Globus pallidus (tissue), 1 donor: ENCODE measurements at regions not wholly inside any gene's neighbourhood (a gene's known extent, or its start where the extent isn't known, plus 50 kb on each side); places are given as distances from the start of the nearest gene placed in this dataset.

ENCODE experiments used
- DNase-seq: peaks from one replicate; pipeline ENCODE4 v3.0.0-alpha.2; 2015; ENCODE audit warnings: low spot score

- peak; percentile 71 for DNase-seq
Observed at GRCh38 chr5:66306105-66306843, 162.2 kb downstream of the SREK1 start.

GRCh38 chr5:66306844-66307315, 162.8 kb downstream of the SREK1 start:
- DNase-seq, result no peak

- peak; percentile 69 for DNase-seq
Observed at GRCh38 chr5:66307647-66308241, 163.6 kb downstream of the SREK1 start.

GRCh38 chr5:66312266-66312665, 168.2 kb downstream of the SREK1 start:
- DNase-seq, result no peak

DNA sequence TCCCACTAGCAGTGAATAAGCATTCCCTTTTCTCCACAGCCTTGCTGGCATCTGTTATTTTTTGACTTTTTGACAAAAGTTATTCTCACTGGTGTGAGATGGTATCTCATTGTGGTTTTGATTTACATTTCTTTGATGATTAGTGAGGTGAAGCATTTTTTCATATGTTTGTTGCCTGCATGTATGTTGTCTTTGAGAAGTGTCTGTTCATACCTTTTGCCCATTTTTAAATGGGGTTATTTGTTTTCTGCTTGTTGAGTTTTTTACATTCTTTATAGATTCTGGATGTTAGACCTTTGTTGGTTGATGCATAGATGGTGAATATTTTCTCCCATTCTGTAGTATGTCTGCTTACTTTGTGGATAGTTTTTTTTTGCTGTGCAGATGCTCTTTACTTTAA, 171.7 kb downstream of the SREK1 start:
- no peak for DNase-seq

DNA sequence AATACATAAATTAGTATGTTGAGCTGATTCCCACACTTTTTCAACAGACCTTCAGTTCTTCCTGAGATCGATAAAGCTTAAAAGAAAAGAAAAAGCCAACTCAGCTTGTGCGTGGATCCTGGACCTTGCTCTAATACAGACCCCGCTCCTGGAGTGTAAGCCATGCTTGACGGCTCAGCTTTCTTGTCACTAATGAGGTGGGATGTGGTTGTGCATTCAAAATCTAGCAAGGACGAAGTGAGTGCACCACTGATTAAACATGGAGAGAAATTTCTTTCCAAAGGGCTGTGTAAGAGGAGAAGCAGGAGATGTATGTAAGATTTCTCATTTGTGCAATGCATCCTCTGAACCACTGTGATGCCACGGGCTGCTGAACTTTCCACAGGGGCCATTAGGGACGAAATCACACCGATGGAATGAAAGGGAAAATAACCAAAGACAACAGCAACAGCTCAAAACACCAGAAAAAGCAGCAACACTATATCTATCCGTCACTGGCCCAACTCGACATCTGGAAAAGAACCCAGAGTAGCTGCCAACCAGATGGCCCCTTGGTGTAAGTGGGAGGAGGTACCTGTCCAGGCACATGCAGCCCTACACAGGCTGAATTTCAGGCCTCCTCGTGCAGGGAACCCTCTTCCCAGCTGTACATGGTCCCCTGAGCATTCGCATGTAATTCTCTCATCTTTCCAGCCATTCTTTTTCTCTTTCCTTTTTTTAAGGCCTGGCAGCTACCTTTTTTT, 178.9 kb downstream of the SREK1 start:
- DNase-seq, result no peak

- DNase-seq, result no peak
Observed at GRCh38 chr5:66323529-66323895, 179.4 kb downstream of the SREK1 start.

DNA sequence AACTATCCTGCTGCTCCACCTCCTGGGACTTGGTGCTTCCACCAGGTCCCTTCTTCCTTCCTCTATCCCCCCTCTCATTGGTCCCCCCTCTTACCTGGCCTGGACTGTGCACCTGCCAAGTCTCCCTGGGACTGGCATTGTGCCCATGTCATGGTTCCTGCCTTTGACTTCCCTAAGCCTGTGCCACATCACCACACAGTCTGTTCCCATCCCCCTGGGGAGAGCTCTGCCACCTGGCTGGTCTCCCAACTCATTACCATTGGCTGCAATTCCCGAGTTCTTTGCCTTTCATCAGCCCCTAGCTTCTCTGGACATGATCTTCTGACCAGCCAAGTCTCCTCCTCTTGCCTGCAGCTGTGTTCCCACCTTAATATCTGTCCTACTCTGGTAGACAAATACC, 180.3 kb downstream of the SREK1 start:
- DNase-seq, result no peak

- DNase-seq, result no peak
Observed at GRCh38 chr5:66326276-66326675, 182.2 kb downstream of the SREK1 start.

- no peak for DNase-seq
Observed at GRCh38 chr5:66327008-66327407, 182.9 kb downstream of the SREK1 start.

- no peak for DNase-seq
Observed at GRCh38 chr5:66329078-66329477, 185.0 kb downstream of the SREK1 start.

DNA sequence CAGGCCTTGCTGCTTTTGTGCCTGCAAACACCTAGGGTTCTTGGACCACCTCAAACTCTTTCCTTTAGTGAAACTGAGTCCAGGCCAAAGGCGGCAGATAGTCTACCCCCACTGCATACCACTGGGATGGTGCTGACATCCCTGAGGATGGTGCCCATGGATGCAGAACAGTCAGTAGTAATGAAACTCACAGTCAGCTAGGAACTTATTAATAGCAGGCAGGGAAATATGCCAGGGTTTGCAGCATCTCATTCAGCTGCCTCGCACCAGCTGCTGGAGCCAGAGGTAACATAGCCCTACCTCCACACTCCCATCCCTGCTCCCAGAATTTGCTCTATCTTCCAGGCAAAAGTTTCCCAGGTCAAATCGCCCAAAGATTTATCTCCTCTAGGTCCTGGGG, 189.1 kb downstream of the SREK1 start:
- DNase-seq, result no peak

DNA sequence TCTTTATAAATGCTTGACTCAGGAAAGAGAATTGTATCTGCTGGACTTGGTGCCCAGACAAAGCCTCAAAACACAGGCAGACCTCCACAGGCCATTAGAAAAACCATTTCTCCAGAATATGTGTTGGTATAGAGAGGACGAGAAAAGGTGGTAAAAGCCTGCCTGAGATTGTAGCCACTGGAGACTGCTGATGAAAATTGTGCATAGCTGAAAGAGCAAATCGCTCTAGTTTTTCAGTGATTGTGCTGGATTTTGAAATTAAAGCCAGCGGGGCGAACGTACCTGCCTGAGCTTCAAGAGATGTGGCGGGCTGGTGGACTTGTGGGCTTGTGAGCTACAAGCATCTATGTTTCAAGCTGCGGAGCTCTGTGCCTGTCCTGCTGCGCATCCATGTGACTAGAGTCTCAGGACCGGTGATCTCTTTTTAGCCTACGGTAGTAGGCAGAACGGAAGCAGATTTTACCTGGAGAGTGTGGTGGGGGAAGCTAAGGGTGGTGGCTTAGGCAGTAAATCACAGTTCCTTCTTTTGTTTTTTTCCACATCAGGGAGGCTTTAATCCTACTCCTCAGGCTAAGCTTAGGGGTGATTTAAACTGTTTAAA, 193.6 kb downstream of the SREK1 start:
- DNase-seq, result no peak

GRCh38 chr5:66338828-66339227, 194.7 kb downstream of the SREK1 start:
- DNase-seq, result no peak

- DNase-seq, result no peak
Observed at GRCh38 chr5:66339896-66340295, 195.8 kb downstream of the SREK1 start.

DNA sequence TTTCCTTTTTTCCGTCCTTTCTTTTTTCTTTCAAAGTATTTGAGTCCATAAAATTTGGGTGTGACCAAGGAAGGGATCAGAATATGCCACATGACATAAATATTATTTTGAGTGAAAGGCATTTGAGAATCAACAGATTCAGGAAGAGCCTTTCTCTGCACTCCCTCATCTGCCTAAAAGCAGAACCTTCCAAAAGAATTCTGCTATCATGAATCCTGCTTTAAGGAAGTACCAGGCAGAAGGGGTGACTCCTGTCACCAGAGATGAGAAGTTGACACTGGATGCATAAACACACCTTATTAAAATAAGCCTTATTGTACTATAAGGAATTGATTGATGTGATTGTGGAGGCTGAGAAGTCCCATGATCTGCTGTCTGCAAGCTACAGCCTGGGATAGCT, 196.7 kb downstream of the SREK1 start:
- no peak for DNase-seq

DNA sequence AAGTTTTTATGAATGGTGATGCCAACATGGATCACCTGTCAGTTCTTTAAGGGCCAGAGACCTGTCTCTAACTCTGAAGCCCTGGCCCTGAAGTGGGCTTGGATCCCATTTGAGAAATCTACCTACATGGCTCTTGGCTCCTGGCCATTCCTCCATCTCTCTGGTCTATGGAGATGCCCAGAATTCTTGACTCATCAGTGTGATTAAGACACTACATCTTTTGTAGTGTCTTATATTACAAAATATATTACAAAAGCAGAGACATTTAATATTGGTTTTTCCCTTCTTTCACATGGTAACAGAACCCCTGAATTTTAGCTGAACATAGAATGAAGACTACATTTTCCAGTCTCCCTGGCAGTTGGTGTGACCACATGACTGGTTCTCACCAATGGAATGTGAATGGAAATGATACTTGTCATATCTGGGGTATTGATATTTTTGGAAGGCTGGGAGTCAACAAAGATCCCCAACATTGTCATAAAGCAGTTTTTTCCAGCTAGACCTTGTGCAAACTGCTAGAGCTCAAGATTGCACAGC, 198.3 kb downstream of the SREK1 start:
- DNase-seq, result no peak

- DNase-seq, result no peak
Observed at GRCh38 chr5:66343370-66344071, 199.4 kb downstream of the SREK1 start.

GRCh38 chr5:66344544-66344943, 200.4 kb downstream of the SREK1 start:
- DNase-seq, result no peak

GRCh38 chr5:66345281-66345680, 201.2 kb downstream of the SREK1 start:
- no peak for DNase-seq

DNA sequence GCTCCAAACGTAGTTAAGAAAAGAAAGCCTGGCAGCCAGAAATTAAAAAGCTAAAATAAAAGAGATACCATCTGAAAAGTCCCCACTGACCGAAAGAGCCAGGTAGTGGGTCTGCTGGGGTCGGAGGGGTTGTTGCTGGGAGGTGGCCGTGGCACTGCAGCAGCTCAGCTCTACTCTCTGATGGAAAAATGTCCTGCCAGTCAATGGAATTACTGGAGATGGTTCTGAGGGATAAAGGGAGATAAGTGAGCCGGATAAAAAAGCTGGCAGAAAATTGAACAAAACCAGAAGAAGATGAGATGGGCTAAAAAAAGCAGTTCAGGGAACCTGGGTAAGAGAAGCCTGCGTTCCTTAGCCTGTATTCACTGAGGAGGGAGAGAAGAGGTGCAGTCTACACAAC, 202.8 kb downstream of the SREK1 start:
- no peak for DNase-seq
